Upper lobe of left lung (tissue), 4 donors: ENCODE measurements at regions not wholly inside any gene's neighbourhood (a gene's known extent, or its start where the extent isn't known, plus 50 kb on each side); places are given as distances from the start of the nearest gene placed in this dataset.

ENCODE experiments used
- CTCF ChIP-seq, 6 experiments: fragments of 450-650 bp in 4 of 6; fragments of 200-600 bp in 2 of 6; sonication (generic) in 2 of 6; IDR thresholded peaks; one replicate each; pipeline ENCODE4 v1.5.1; 2016 to 2019; ENCODE audit warnings: antibody characterized with exemption in 6 of 6
- EP300 ChIP-seq, 4 donors: sonication (generic); formaldehyde crosslinking; IDR thresholded peaks; one replicate each; pipeline ENCODE4 v1.5.1; 2017; ENCODE audit warnings: antibody characterized with exemption in 4 of 4, control low read depth in 2 of 4
- POLR2A ChIP-seq, 4 donors: fragments of 450-650 bp; IDR thresholded peaks; one replicate each; pipeline ENCODE4 v1.5.1; 2016 to 2017; ENCODE audit warnings: antibody characterized with exemption in 4 of 4, mild to moderate bottlenecking in 2 of 4
- POLR2AphosphoS5 ChIP-seq, 2 donors: sonication (generic); formaldehyde crosslinking; IDR thresholded peaks; one replicate each; pipeline ENCODE4 v1.5.1; 2017; ENCODE audit warnings: antibody characterized with exemption in 2 of 2

DNA sequence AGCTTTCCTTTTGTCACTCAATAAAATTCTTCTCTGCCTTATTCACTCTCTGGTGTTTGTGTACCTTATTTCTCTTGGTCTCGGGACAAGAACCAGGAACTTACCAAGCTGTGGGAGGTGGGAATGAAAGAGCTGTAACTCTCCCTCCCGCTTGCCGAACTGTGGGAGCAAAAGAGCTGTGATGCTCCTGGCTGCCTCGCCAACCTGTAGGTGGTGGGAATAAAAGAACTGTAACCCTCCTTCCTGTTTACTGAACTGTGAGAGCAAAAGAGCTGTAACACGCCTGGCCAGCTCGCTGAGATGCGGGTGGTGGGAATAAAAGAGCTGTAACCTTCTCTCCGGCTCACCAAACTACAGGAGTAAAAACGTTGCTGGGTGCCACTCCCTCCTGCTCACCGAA lies 314.1 kb upstream of the LRIG3 start:
- no peak for TF ChIP-seq POLR2A (IDR thresholded peaks at IDR 0.05)
- no peak for TF ChIP-seq CTCF (IDR thresholded peaks at IDR 0.05)
- TF ChIP-seq POLR2AphosphoS5 (IDR thresholded peaks at IDR 0.05), result no peak
- TF ChIP-seq EP300 (IDR thresholded peaks at IDR 0.05), result no peak
